ENCODE measurements at regions not wholly inside any gene's neighbourhood (a gene's known extent, or its start where the extent isn't known, plus 50 kb on each side); places are given as distances from the start of the nearest gene placed in this dataset.

DNA sequence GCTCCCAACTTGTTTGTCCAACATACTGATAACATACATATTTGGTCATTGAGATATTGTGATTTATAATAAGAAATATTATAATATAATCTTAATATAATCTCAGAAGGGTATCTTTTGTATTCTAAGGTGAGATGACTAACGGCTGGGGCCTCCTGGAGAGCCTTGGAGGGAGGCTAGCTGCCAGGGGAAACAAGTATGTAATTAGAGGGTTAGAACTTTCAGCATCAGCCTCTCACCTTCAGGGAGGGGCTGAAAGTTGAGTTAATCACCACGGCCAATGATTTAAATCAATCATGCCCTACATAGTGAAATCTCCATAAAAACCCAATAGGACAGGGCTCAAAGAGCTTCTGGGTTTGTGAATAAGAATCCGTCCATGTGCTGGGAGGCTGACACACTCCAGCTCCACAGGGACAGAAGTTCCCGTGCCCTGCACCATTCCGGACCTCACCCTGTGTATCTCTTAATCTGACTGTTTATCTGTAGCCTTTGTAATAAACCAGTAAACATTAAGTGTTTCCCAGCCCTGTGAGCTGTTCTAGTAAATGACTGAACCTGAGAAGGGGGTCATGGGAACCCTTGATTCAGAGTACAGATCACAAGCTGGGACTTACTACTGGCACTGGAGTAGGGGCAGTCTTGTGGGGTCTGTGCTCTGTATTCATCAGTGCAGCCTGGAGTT, 86.3 kb upstream of the STEAP1B start:
- no peak for DNase-seq

- DNase-seq = no peak
Measured at GRCh38 chr7:22584179-22584578, 84.2 kb upstream of the STEAP1B start.

DNA sequence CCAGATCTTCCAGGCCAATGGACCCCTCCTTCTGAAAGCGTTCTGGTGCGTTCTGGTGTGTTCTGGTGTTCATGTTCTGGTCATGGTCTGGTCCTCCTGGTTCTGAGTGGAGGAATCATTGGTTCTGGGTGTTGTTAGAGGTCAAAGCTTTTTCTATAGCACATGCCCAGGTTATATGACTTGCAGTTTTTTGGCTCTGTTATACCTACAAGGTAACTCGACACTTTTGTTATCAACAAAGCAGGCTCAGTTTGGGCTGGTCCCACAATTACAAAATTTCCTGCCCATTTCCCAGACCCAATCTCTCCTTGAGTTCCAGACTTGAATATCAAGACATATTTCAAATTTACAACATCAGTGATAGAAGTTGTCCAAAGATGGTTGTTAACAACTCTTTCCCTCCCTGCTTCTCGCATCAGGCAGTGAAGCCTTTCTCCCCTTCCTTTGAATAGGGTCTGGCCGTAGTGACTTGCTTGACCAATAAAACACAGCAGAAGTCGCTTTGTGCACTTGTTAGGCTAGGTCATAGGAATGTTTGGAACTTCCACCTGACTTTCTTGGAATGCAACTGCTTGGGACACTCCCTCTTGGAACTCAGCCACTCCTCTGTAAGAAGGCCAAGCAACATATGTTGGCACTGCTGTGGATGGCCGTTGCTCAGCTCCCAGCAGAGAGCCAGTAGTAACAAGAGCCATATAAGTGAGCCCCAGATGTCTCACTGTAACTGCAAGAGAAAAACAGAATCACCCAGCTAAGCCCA, 83.1 kb upstream of the STEAP1B start:
- DNase-seq = no peak

GRCh38 chr7:22581099-22581498, 81.1 kb upstream of the STEAP1B start:
- no peak for DNase-seq

DNA sequence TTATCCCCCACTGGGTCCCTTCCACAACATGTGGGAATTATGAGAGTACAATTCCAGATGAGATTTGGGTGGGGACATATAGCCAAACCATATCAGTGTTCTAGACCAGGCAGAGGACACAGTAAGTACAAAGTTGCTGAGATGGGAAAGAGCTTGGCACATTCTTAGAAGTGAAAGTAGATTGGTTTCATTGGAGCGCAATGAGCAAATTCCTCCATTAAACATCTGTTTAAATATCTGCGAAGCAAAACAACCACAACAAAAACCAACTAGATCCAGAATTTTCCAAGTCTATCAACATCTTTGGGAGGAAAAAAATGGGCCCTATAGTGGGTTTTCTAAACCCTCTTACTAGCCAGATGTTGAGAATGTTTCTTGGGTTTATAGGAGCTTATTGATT, 80.0 kb upstream of the STEAP1B start:
- no peak for DNase-seq

DNA sequence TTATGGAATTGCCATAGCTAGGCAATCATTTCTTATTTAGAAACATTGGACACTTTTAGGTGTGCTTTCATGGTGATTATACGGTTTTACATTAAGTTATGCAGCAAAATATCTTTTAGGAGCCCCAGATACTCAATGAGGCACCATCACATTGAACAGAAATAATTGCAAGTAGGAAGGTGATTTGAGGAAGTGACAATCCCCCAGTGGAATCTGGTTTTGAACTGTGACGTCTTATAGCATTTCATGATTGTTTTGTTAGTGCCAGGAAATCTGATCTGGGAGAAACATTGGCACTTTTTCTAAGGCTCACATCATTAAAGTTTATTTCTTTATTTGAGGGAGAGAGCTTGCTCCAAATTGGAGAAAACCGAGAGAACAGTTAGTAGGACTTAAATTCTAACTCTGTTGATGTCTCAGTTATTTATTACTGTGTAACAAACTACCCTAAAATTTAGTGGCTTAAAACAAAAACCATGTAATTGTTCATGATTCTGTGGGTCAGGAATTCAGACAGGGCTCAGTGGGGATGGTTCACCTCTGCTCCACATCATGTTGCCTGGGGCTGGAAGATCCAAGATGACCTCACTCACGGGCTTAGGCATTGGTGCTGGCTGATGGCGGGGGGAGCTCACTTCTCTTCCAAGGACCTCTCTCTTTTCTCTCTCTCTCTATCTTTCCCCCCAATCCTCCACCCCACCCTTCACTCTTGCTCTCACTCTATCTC, 78.2 kb upstream of the STEAP1B start:
- DNase-seq = no peak

DNA sequence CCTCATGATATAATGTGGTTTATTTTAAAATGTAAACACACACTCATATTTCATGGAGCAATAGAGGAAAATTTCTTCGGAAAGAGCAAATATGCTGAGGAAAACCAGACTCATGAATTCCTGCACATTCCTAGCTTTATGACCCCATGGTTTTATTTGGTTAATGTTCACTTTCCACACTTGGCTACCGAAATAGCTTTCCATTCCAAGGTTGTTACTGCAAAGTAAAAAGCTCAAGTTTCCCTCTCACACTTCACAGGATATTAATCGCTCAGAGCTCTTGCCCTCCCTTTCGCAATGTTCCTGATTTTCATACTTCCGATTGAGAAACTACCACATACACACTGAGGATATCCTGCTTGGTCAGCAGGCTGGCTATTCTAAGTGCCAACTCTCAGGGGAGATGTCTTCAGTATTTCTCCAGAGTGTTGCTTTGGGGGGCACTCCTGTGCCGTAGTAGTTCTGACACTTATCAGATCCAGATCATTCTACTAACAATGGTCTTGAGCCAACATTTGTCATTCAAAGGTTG, 77.5 kb upstream of the STEAP1B start:
- DNase-seq = no peak

DNA sequence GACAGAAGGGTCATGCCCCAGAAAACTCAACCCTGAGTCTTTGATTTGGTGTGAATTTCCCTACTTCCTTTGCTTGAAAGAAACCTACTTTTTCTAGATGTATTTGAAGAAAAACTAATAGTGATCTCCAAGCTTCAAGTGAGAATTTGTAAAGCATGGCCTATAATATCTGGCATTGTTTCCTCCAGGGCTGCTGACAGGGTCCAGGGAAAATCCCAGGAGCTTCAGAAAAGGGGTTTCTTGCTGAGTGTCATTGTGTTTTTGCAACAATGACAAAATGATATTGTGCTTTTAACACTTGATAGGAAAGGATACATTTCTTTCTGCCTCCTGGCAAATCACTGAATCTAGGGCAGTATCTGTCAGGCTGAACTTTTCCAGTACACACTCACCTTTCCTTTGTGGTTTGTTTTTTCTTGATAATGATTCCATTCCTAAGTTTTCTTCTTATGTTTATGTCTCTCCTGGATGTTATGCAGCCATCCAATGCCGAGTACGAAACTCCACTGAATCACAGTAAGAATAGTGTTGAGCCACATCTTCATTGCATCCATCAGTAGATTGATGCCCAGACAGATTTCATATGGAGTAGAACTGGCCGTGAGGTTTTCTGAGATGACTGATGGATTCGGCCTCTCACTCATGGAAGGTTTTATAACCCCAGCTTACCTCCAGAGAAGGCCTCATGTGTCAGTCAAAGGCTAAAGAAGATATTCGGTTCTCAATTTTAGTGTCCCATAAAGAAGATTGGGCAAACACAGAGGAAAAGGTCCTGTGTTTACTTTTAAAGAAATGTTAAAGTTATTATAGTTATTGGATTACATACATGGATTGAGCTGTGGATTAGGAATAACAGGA, 76.9 kb upstream of the STEAP1B start:
- DNase-seq = no peak

GRCh38 chr7:22574754-22575520, 74.9 kb upstream of the STEAP1B start:
- no peak for DNase-seq

DNA sequence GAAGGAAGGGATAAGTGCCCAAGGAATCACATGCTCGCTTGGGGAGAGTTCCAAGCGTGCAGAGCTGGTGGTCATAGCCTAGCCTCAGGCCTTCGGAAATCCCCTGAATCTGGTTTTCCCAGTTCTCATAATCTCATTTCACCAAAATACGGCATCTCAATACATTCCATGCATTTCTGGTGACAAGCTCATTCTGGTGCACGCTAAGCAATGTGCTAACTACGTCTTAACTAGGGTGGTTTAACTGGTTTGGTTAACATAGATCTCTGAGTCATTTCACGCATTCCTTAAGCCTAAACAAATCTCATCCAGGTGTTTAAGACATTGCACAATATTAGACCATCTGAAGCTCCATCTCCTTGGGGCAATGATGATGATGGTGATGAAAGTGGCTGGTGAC, 72.9 kb upstream of the STEAP1B start:
- DNase-seq = no peak

DNA sequence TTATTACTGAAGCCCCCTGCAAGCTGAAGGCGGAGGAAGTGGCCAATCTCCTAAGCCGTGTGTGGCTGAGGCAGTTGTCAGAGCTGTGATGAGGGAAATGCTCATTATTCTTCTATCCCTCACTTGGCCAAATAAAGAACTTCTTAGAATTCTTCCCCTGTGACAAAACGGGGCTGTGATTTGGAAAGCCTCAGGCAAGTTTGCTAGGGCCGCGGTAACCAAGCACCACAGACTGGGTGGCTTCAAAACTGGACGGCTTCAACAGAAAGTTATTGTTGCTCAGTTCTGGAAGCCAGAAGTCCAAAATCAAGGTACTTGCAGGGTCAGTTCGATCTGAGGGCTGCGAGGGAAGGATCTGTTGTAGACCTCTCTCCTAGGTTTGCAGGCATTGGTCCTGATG, 72.3 kb upstream of the STEAP1B start:
- DNase-seq = no peak

- no peak for DNase-seq
Measured at GRCh38 chr7:22571766-22572165, 71.8 kb upstream of the STEAP1B start.

GRCh38 chr7:22569586-22570321, 69.8 kb upstream of the STEAP1B start:
- no peak for DNase-seq

GRCh38 chr7:22566592-22566991, 66.6 kb upstream of the STEAP1B start:
- DNase-seq = no peak

- DNase-seq = no peak
Measured at GRCh38 chr7:22566176-22566575, 66.2 kb upstream of the STEAP1B start.

DNA sequence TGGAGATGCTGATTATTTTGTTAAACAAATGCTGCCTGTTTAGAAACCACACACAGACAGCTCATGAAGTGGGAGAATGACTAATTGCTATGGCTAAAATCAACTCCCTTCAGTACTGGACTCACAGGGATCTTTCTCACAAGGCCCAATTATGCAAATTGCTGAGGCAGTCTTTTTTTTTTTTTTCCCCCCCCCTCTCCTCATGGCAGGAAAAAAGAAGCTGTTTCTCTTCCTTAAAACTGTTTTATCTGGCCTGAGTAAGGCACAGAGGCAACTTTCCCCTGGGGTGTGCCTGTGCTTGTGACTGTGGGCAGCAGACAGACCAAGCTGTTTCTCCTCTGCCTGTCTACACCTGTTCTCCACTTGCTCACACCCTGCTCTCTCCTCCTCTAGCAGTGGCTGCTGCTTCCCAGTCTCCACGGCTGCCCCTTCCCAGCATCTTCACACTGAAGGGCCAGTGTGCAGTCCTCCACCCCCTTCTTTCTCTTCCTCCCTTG, 65.4 kb upstream of the STEAP1B start:
- DNase-seq = no peak

GRCh38 chr7:22564511-22565045, 64.6 kb upstream of the STEAP1B start:
- DNase-seq = no peak

- DNase-seq = no peak
Measured at GRCh38 chr7:22563621-22564241, 63.7 kb upstream of the STEAP1B start.

GRCh38 chr7:22563032-22563501, 63.1 kb upstream of the STEAP1B start:
- peak; percentile 54 for DNase-seq
